Glutamatergic neuron (in vitro differentiated cells): ENCODE measurements at regions not wholly inside any gene's neighbourhood (a gene's known extent, or its start where the extent isn't known, plus 50 kb on each side); places are given as distances from the start of the nearest gene placed in this dataset.

Source experiments
- DNase-seq: peaks from one replicate; pipeline ENCODE4 v3.0.0; 2022
- H3K27ac Mint-ChIP-seq: one replicate; pipeline ENCODE4 v1.8.0; 2020; ENCODE audit warnings: mild to moderate bottlenecking, mixed read lengths, inconsistent platforms; ENCODE audit not compliant: unreplicated experiment
- H3K27me3 Mint-ChIP-seq: one replicate; pipeline ENCODE4 v1.8.0; 2020; ENCODE audit warnings: mild to moderate bottlenecking, moderate library complexity, mixed read lengths, inconsistent platforms; ENCODE audit not compliant: unreplicated experiment
- H3K36me3 Mint-ChIP-seq: one replicate; pipeline ENCODE4 v1.8.0; 2020; ENCODE audit warnings: mild to moderate bottlenecking, mixed read lengths, inconsistent platforms; ENCODE audit not compliant: unreplicated experiment
- H3K4me1 Mint-ChIP-seq: one replicate; pipeline ENCODE4 v1.8.0; 2020; ENCODE audit warnings: mild to moderate bottlenecking, low read depth, mixed read lengths, inconsistent platforms; ENCODE audit not compliant: unreplicated experiment
- H3K4me3 Mint-ChIP-seq: one replicate; pipeline ENCODE4 v1.8.0; 2020; ENCODE audit warnings: mild to moderate bottlenecking, mixed read lengths, inconsistent platforms; ENCODE audit not compliant: unreplicated experiment
- H3K9me3 Mint-ChIP-seq: one replicate; pipeline ENCODE4 v1.8.0; 2020; ENCODE audit warnings: mild to moderate bottlenecking, moderate library complexity, mixed read lengths, inconsistent platforms; ENCODE audit not compliant: unreplicated experiment
- TF ChIP-seq, protein P1 (sequence below): fragments of 200-600 bp; sonication (generic); IDR thresholded peaks from one replicate; pipeline ENCODE4 v1.5.0; 2021; ENCODE audit not compliant: partially characterized antibody, unreplicated experiment

- Mint-ChIP-seq H3K27me3 (no peaks in the 10 kb centered on the region), H3K9me3 (peaks cover 2% of the 10 kb centered on the region)
Observed at GRCh38 chr4:91973479-91974153, 330.1 kb upstream of the GRID2 start.

DNA sequence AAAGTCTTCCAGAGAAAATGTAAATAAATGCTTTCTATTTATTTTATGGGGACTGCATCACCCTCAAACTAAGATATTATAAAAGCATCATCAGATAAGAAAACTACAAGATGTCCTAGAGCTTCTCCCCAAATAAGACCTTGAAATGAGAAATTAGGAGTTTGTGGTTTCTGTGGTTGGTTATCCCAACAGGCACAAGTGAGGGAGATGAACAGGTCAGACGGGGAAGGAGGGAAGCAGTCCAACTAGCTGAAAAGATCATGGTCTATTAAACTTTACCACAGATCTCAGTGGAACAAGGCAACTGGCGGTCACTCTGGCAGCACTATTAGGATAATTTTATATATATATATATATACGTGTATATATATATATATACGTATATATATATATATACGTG is 319.3 kb upstream of the GRID2 start:
- no peaks in the 10 kb centered on the region for H3K4me1 Mint-ChIP-seq
- no peak overlapping the region for H3K27ac Mint-ChIP-seq
- DNase-seq, result no peak
- TF ChIP-seq, protein P1, sequence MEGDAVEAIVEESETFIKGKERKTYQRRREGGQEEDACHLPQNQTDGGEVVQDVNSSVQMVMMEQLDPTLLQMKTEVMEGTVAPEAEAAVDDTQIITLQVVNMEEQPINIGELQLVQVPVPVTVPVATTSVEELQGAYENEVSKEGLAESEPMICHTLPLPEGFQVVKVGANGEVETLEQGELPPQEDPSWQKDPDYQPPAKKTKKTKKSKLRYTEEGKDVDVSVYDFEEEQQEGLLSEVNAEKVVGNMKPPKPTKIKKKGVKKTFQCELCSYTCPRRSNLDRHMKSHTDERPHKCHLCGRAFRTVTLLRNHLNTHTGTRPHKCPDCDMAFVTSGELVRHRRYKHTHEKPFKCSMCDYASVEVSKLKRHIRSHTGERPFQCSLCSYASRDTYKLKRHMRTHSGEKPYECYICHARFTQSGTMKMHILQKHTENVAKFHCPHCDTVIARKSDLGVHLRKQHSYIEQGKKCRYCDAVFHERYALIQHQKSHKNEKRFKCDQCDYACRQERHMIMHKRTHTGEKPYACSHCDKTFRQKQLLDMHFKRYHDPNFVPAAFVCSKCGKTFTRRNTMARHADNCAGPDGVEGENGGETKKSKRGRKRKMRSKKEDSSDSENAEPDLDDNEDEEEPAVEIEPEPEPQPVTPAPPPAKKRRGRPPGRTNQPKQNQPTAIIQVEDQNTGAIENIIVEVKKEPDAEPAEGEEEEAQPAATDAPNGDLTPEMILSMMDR, result no peak
- H3K36me3 Mint-ChIP-seq, result no peaks in the 10 kb centered on the region
- no peak overlapping the region for H3K4me3 Mint-ChIP-seq
- no peaks in the 10 kb centered on the region for H3K9me3 Mint-ChIP-seq
- H3K27me3 Mint-ChIP-seq, result no peaks in the 10 kb centered on the region

More at GRCh38 chr4:91973479-91974153, 330.1 kb upstream of the GRID2 start:
- TF ChIP-seq, protein P1, result no peak
- Mint-ChIP-seq H3K27ac (no peak overlapping the region), H3K4me1 (no peaks in the 10 kb centered on the region), H3K4me3 (no peak overlapping the region), H3K36me3 (peaks cover 4% of the 10 kb centered on the region)
- no peak for DNase-seq

DNA sequence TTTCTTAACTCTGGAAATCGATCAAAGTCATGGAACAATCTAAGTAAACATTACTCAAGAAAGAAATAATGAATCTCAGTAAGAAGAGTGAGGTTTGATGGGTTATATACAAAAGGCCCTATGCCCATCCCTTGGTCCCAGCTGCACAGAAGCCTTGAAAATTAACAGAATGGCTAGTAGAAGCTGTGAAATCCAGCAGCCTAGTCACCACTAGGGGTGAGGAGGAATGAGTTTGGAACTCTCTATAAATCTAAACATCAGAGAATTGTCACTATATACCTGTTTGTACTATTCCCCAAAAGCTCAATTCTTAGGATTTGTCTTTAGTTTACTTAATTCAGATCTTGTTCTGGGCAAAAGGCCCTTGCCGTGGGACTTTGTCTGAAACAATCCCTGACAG is 313.9 kb upstream of the GRID2 start:
- Mint-ChIP-seq H3K36me3 (no peaks in the 10 kb centered on the region), H3K9me3 (no peaks in the 10 kb centered on the region), H3K27ac (no peak overlapping the region), H3K27me3 (peaks cover 2% of the 10 kb centered on the region), H3K4me3 (no peak overlapping the region), H3K4me1 (no peaks in the 10 kb centered on the region)
- TF ChIP-seq, protein P1, result no peak
- no peak for DNase-seq

- Mint-ChIP-seq H3K9me3 (no peaks in the 10 kb centered on the region), H3K27ac (no peak overlapping the region), H3K27me3 (peaks cover 2% of the 10 kb centered on the region), H3K4me1 (no peaks in the 10 kb centered on the region), H3K36me3 (no peaks in the 10 kb centered on the region), H3K4me3 (no peak overlapping the region)
- TF ChIP-seq, protein P1, result no peak
- no peak for DNase-seq
Observed at GRCh38 chr4:91990726-91991125, 313.0 kb upstream of the GRID2 start.

- no peak for DNase-seq
- Mint-ChIP-seq H3K4me3 (no peak overlapping the region), H3K9me3 (no peaks in the 10 kb centered on the region), H3K36me3 (no peaks in the 10 kb centered on the region), H3K27ac (no peak overlapping the region), H3K4me1 (no peaks in the 10 kb centered on the region), H3K27me3 (peaks cover 2% of the 10 kb centered on the region)
- TF ChIP-seq, protein P1, result no peak
Observed at GRCh38 chr4:91997045-91997444, 306.7 kb upstream of the GRID2 start.
